ENCODE measurements at regions not wholly inside any gene's neighbourhood (a gene's known extent, or its start where the extent isn't known, plus 50 kb on each side); places are given as distances from the start of the nearest gene placed in this dataset.

DNA sequence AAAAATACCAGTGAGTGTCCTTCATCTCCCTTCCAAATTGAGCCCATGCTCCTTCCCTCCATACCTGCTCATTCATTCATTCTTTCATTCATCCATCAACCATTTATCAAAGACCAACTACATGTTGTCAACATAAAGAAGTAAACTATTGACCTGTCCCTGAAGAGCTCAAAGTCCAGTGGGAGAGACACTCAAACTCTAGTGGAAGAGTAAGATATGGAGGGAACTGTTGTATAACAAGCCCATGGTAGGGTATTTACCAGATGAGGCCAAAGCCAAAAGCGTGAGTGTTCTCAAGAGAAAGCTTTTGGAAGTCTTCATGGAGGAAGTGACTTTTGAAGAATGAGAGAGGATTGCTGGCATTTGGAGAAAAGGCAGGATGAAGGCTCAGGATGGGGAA, 163.4 kb upstream of the SPACA1 start:
- H3K9me3 ChIP-seq (ENCODE audit: low read length), result no peaks in the 10 kb centered on the region; the same call in 1 of the 2 replicates
- DNase-seq, result no peak
- no peak overlapping the region for H3K4me2 ChIP-seq (ENCODE audit: low read depth, low read length, poor library complexity, severe bottlenecking)
- peaks cover 33% of the 10 kb centered on the region for H3K4me1 ChIP-seq (ENCODE audit: low read length)
- peaks cover 5% of the 10 kb centered on the region; the same call in 1 of the 2 replicates for H3K36me3 ChIP-seq (ENCODE audit: insufficient read depth, low read length)
- H3K79me2 ChIP-seq (ENCODE audit: low read length), result no peaks in the 10 kb centered on the region
- H3K4me3 ChIP-seq (ENCODE audit: low read length), result no peak overlapping the region
- H3K27me3 ChIP-seq (ENCODE audit: low read length), result no peaks in the 10 kb centered on the region
- H3K27ac ChIP-seq (ENCODE audit: low read length), result no peak overlapping the region
- no peaks in the 10 kb centered on the region for H4K20me1 ChIP-seq (ENCODE audit: insufficient read depth, low read depth, low read length)
- H2AFZ ChIP-seq (ENCODE audit: low read length), result no peak overlapping the region
- no peaks in the 10 kb centered on the region for H3K9me2 ChIP-seq (replicated peaks; ENCODE audit: insufficient read depth, low read length)
- H3K9ac ChIP-seq (ENCODE audit: low read length), result no peak overlapping the region

DNA sequence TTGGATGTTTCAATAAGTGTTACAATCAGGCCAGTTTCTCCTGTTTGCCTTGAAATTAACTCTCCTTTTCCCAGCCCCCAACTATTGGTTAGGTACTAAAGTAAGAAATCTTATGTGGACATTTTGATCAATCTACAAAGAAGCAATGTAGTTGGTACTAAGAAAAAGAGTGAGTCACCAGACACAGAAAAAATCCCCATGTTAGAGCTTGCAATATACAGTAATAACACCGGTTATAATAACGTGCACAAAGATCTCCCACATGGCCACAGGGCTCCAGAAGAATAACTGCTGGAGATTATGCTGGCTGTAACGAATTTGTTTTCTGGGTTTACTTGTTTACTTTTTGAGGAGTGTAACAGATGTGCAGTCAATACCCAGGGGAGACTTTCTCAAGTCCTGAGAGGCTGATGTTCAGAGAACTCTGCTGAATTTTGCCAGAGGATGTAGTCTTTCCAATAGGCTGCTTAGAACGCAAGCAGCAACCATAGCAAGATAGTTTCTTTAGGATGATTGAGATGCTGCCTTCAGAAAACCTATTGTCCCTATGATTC, 166.2 kb upstream of the SPACA1 start:
- Histone ChIP-seq H3K4me3 (ENCODE audit: low read length) (no peak overlapping the region), H3K9ac (ENCODE audit: low read length) (no peak overlapping the region), H4K20me1 (ENCODE audit: insufficient read depth, low read depth, low read length) (no peaks in the 10 kb centered on the region), H3K27ac (ENCODE audit: low read length) (peak overlapping the region; percentile 94), H2AFZ (ENCODE audit: low read length) (peak overlapping the region; percentile 47; the same call in 1 of the 2 replicates), H3K9me2 (replicated peaks; ENCODE audit: insufficient read depth, low read length) (no peaks in the 10 kb centered on the region), H3K27me3 (ENCODE audit: low read length) (no peaks in the 10 kb centered on the region), H3K9me3 (ENCODE audit: low read length) (no peaks in the 10 kb centered on the region; the same call in 1 of the 2 replicates), H3K4me1 (ENCODE audit: low read length) (peaks cover 61% of the 10 kb centered on the region), H3K36me3 (ENCODE audit: insufficient read depth, low read length) (peaks cover 5% of the 10 kb centered on the region; the same call in 1 of the 2 replicates), H3K79me2 (ENCODE audit: low read length) (no peaks in the 10 kb centered on the region), H3K4me2 (ENCODE audit: low read depth, low read length, poor library complexity, severe bottlenecking) (no peak overlapping the region)
- DNase-seq, result no peak

DNA sequence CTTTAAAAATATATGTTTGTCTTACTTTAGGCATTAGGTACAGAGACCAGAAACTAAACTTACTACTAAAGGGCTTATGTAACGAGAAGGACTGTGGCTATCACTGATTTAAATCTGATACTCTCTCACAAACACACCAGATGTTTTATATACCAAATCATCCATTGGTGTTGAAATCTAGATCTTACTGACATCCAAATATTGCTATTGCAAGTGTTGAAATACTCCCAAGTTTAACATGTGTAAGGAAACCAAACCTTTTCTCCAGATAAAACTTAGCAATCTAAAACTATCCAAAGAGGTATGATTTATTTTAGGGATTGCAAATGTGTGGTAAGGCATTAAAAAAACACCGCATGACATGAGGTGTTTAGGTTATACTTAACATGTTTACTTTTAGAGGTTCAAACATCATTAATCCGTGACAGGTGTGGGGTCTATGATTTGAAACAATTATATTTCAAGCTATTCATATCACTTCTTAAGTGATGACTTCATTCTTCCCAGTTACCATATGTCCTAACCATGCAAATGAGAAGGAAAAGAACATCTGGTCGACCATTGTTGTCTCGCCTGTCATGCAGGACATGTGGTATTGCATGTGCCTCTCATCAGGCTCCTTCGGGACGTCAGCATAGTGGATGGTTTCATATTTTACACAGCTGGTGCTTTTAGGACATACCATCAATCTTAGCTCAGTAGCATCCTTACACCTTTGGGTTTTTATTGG, 168.3 kb upstream of the SPACA1 start:
- no peaks in the 10 kb centered on the region; the same call in 1 of the 2 replicates for H3K9me3 ChIP-seq (ENCODE audit: low read length)
- peak overlapping the region; percentile 4; the same call in 1 of the 2 replicates for H3K4me3 ChIP-seq (ENCODE audit: low read length)
- no peaks in the 10 kb centered on the region for H4K20me1 ChIP-seq (ENCODE audit: insufficient read depth, low read depth, low read length)
- peak overlapping the region; percentile 55 for H3K4me2 ChIP-seq (ENCODE audit: low read depth, low read length, poor library complexity, severe bottlenecking)
- peak; percentile 84 for DNase-seq
- H3K36me3 ChIP-seq (ENCODE audit: insufficient read depth, low read length), result peaks cover 5% of the 10 kb centered on the region; the same call in 1 of the 2 replicates
- H3K9ac ChIP-seq (ENCODE audit: low read length), result peak overlapping the region; percentile 43
- H3K27ac ChIP-seq (ENCODE audit: low read length), result peak overlapping the region; percentile 95
- H3K4me1 ChIP-seq (ENCODE audit: low read length), result peaks cover 68% of the 10 kb centered on the region
- no peaks in the 10 kb centered on the region for H3K79me2 ChIP-seq (ENCODE audit: low read length)
- no peaks in the 10 kb centered on the region for H3K27me3 ChIP-seq (ENCODE audit: low read length)
- H3K9me2 ChIP-seq (replicated peaks; ENCODE audit: insufficient read depth, low read length), result no peaks in the 10 kb centered on the region
- H2AFZ ChIP-seq (ENCODE audit: low read length), result no peak overlapping the region

GRCh38 chr6:87875781-87876180, 171.9 kb upstream of the SPACA1 start:
- Histone ChIP-seq H2AFZ (ENCODE audit: low read length) (no peak overlapping the region), H4K20me1 (ENCODE audit: insufficient read depth, low read depth, low read length) (no peaks in the 10 kb centered on the region), H3K9me3 (ENCODE audit: low read length) (no peaks in the 10 kb centered on the region), H3K4me1 (ENCODE audit: low read length) (peaks cover 51% of the 10 kb centered on the region), H3K9ac (ENCODE audit: low read length) (no peak overlapping the region), H3K27ac (ENCODE audit: low read length) (no peak overlapping the region), H3K27me3 (ENCODE audit: low read length) (no peaks in the 10 kb centered on the region), H3K36me3 (ENCODE audit: insufficient read depth, low read length) (no peaks in the 10 kb centered on the region), H3K79me2 (ENCODE audit: low read length) (no peaks in the 10 kb centered on the region), H3K4me3 (ENCODE audit: low read length) (no peak overlapping the region), H3K9me2 (replicated peaks; ENCODE audit: insufficient read depth, low read length) (no peaks in the 10 kb centered on the region), H3K4me2 (ENCODE audit: low read depth, low read length, poor library complexity, severe bottlenecking) (no peak overlapping the region)
- DNase-seq, result no peak

DNA sequence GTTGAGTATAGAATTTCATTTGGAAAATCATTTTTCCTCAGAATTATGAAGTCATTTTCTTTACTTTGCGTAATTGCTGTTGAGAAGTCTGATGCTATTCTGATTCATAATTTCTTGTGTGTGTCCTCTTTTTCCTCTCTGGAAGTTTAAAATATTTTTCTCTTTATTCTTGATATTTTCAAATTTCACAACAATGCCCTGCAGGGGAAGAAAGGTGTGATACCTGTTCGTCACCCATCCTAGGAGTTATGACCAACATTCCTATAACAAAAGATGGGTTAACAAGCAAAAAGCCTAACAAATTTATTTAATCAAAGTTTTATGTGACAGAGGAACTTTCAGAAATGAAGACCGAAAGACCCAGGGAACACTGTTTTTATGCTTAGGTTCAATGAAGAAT, 171.5 kb upstream of the AKIRIN2 start:
- no peaks in the 10 kb centered on the region for H3K9me2 ChIP-seq (replicated peaks; ENCODE audit: insufficient read depth, low read length)
- no peak overlapping the region for H3K4me3 ChIP-seq (ENCODE audit: low read length)
- H3K4me2 ChIP-seq (ENCODE audit: low read depth, low read length, poor library complexity, severe bottlenecking), result no peak overlapping the region
- H3K27me3 ChIP-seq (ENCODE audit: low read length), result no peaks in the 10 kb centered on the region
- no peaks in the 10 kb centered on the region for H3K79me2 ChIP-seq (ENCODE audit: low read length)
- no peak overlapping the region for H2AFZ ChIP-seq (ENCODE audit: low read length)
- no peaks in the 10 kb centered on the region for H3K9me3 ChIP-seq (ENCODE audit: low read length)
- H3K4me1 ChIP-seq (ENCODE audit: low read length), result peaks cover 29% of the 10 kb centered on the region
- H3K36me3 ChIP-seq (ENCODE audit: insufficient read depth, low read length), result no peaks in the 10 kb centered on the region
- no peak for DNase-seq
- H3K9ac ChIP-seq (ENCODE audit: low read length), result no peak overlapping the region
- H4K20me1 ChIP-seq (ENCODE audit: insufficient read depth, low read depth, low read length), result no peaks in the 10 kb centered on the region
- H3K27ac ChIP-seq (ENCODE audit: low read length), result no peak overlapping the region

DNA sequence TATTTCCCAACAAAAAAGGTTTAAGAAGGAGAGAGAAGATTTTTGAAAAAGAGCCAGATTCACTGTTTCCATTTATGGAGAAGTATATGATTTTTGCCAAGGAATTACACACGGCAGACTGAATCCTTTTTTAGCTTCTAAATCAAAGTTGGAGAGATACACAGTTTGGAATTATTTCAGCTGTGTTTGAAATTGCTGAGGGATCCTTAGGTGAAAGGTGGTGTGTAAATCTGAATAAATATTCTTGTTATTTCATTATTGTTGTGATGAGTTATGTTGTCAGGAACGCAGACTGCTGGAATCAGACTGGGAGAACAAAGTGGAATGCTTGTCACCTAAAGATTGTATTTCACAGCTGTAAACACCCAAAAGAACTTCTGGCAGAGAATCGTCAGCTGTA, 168.5 kb upstream of the AKIRIN2 start:
- H3K4me3 ChIP-seq (ENCODE audit: low read length), result no peak overlapping the region
- H3K4me1 ChIP-seq (ENCODE audit: low read length), result no peaks in the 10 kb centered on the region
- H3K27me3 ChIP-seq (ENCODE audit: low read length), result no peaks in the 10 kb centered on the region

DNA sequence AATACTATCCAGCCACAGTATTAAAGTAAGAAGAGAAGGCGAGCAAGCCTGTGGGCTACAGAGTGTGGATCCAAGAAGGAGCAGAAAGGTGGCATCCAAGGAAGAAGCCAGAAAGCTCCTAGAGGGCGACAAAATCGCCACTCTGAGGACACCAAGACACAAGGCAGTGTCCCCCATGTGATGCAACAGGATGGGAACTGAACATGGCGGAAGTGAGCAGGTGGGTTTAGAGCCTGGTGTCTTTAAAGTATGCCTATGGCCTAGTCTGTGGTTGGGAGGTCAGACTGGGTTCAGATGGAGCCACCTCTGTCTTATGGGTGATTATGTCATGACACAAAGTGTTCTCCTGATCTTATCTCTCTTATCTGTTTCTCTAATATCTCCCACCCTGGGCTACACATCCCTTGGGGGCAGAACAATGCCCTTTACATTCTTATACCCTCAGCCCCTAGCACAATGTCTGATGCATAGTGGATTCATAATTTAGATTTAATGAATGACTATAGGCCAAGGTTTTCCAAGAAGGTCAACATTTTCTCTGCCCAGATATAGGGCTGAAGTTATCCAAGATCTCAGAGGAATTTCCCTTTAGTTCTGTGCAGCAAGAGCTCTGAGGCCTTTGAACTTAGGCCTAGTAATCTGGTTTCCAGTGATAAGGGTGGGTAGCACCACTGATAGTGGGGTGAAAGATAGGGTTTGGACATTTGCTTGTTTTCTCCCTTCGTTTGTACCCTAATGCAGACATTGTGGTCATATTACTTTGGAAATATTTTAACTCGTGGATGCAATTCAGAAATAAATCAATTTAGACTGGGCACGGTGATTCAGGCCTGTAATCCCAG, 167.3 kb upstream of the AKIRIN2 start:
- no peaks in the 10 kb centered on the region for H3K36me3 ChIP-seq (ENCODE audit: insufficient read depth, low read length)
- no peaks in the 10 kb centered on the region for H3K79me2 ChIP-seq (ENCODE audit: low read length)
- H3K4me1 ChIP-seq (ENCODE audit: low read length), result no peaks in the 10 kb centered on the region
- H3K4me2 ChIP-seq (ENCODE audit: low read depth, low read length, poor library complexity, severe bottlenecking), result no peak overlapping the region
- H3K9me3 ChIP-seq (ENCODE audit: low read length), result no peaks in the 10 kb centered on the region
- H3K9ac ChIP-seq (ENCODE audit: low read length), result no peak overlapping the region
- no peak for DNase-seq
- no peak overlapping the region for H3K4me3 ChIP-seq (ENCODE audit: low read length)
- H4K20me1 ChIP-seq (ENCODE audit: insufficient read depth, low read depth, low read length), result no peaks in the 10 kb centered on the region
- H2AFZ ChIP-seq (ENCODE audit: low read length), result no peak overlapping the region
- H3K9me2 ChIP-seq (replicated peaks; ENCODE audit: insufficient read depth, low read length), result no peaks in the 10 kb centered on the region
- H3K27ac ChIP-seq (ENCODE audit: low read length), result no peak overlapping the region
- H3K27me3 ChIP-seq (ENCODE audit: low read length), result no peaks in the 10 kb centered on the region

More for the DNA sequence above, 168.5 kb upstream of the AKIRIN2 start:
- Histone ChIP-seq H3K27ac (ENCODE audit: low read length) (no peak overlapping the region), H3K79me2 (ENCODE audit: low read length) (no peaks in the 10 kb centered on the region), H3K36me3 (ENCODE audit: insufficient read depth, low read length) (no peaks in the 10 kb centered on the region), H3K9ac (ENCODE audit: low read length) (no peak overlapping the region), H3K4me2 (ENCODE audit: low read depth, low read length, poor library complexity, severe bottlenecking) (no peak overlapping the region), H3K9me3 (ENCODE audit: low read length) (no peaks in the 10 kb centered on the region), H2AFZ (ENCODE audit: low read length) (no peak overlapping the region), H3K9me2 (replicated peaks; ENCODE audit: insufficient read depth, low read length) (no peaks in the 10 kb centered on the region), H4K20me1 (ENCODE audit: insufficient read depth, low read depth, low read length) (no peaks in the 10 kb centered on the region)
- no peak for DNase-seq

GRCh38 chr6:87860902-87861301, 158.9 kb upstream of the AKIRIN2 start:
- Histone ChIP-seq H3K9me3 (ENCODE audit: low read length) (no peaks in the 10 kb centered on the region), H3K27ac (ENCODE audit: low read length) (no peak overlapping the region), H3K4me3 (ENCODE audit: low read length) (no peak overlapping the region), H3K4me1 (ENCODE audit: low read length) (peaks cover 8% of the 10 kb centered on the region), H3K36me3 (ENCODE audit: insufficient read depth, low read length) (no peaks in the 10 kb centered on the region), H3K9me2 (replicated peaks; ENCODE audit: insufficient read depth, low read length) (no peaks in the 10 kb centered on the region), H3K79me2 (ENCODE audit: low read length) (no peaks in the 10 kb centered on the region), H2AFZ (ENCODE audit: low read length) (no peak overlapping the region), H3K4me2 (ENCODE audit: low read depth, low read length, poor library complexity, severe bottlenecking) (no peak overlapping the region), H3K27me3 (ENCODE audit: low read length) (no peaks in the 10 kb centered on the region), H3K9ac (ENCODE audit: low read length) (no peak overlapping the region), H4K20me1 (ENCODE audit: insufficient read depth, low read depth, low read length) (no peaks in the 10 kb centered on the region)
- DNase-seq, result no peak
